ENCODE measurements at regions not wholly inside any gene's neighbourhood (a gene's known extent, or its start where the extent isn't known, plus 50 kb on each side); places are given as distances from the start of the nearest gene placed in this dataset.

- TF ChIP-seq ZFP3 (CRISPR knock-in tag; IDR thresholded peaks at IDR 0.05) (no peak), BACH2 (CRISPR knock-in tag; IDR thresholded peaks at IDR 0.05; ENCODE audit: borderline replicate concordance) (no peak), ESRRG (CRISPR knock-in tag; IDR thresholded peaks at IDR 0.05) (no peak), CREB5 (CRISPR knock-in tag; IDR thresholded peaks at IDR 0.05; ENCODE audit: low read depth) (no peak), OSR1 (CRISPR knock-in tag; IDR thresholded peaks at IDR 0.05) (no peak), ARNTL (CRISPR knock-in tag; IDR thresholded peaks at IDR 0.05; ENCODE audit: borderline replicate concordance, low read depth) (no peak), PPARA (CRISPR knock-in tag; IDR thresholded peaks at IDR 0.05; ENCODE audit: borderline replicate concordance) (no peak), ZNF8 (CRISPR knock-in tag; IDR thresholded peaks at IDR 0.05) (no peak), PATZ1 (CRISPR knock-in tag; IDR thresholded peaks at IDR 0.05; ENCODE audit: borderline replicate concordance) (no peak), CSDC2 (CRISPR knock-in tag; IDR thresholded peaks at IDR 0.05) (no peak), TOX (CRISPR knock-in tag; IDR thresholded peaks at IDR 0.05; ENCODE audit: borderline replicate concordance) (no peak), ZFP30 (CRISPR knock-in tag; IDR thresholded peaks at IDR 0.05) (no peak)
Measured at GRCh38 chr1:213858581-213858980, 129.2 kb upstream of the PROX1 start.

All from SK-N-SH treated with all-trans-retinoic acid at 6 μM for 48 hours (cell line).